ENCODE measurements at regions not wholly inside any gene's neighbourhood (a gene's known extent, or its start where the extent isn't known, plus 50 kb on each side); places are given as distances from the start of the nearest gene placed in this dataset.

GRCh38 chr3:139746481-139746880 is 68.7 kb upstream of the NMNAT3 start:
- H3K4me1 Mint-ChIP-seq = no peaks in the 10 kb centered on the region
- peaks cover 5 to 49% (median 21%) of the 10 kb centered on the region in 9 donors for H3K9me3 Mint-ChIP-seq
- no peak for ATAC-seq
- no peak for DNase-seq
- peaks cover 4 to 13% (median 6%) of the 10 kb centered on the region in 5 donors for H3K27me3 Mint-ChIP-seq
- no peak overlapping the region for H3K27ac Mint-ChIP-seq
- H3K4me3 Mint-ChIP-seq = no peak overlapping the region
- POLR2A ChIA-PET = no interaction called here
- peaks cover 0 to 31% (median 3%) of the 10 kb centered on the region in 3 donors for H3K36me3 Mint-ChIP-seq

GRCh38 chr3:139745831-139746230 is 68.1 kb upstream of the NMNAT3 start:
- POLR2A ChIA-PET = no interaction called here
- no peak overlapping the region for H3K4me3 Mint-ChIP-seq
- peaks cover 0 to 26% (median 2%) of the 10 kb centered on the region in 3 donors for H3K36me3 Mint-ChIP-seq

GRCh38 chr3:139738697-139739096 is 60.9 kb upstream of the NMNAT3 start:
- no peak overlapping the region for H3K27ac Mint-ChIP-seq
- no peak for DNase-seq
- peaks cover 0 to 1% (median 0%) of the 10 kb centered on the region in 9 donors for H3K9me3 Mint-ChIP-seq
- no peak overlapping the region for H3K4me3 Mint-ChIP-seq
- H3K4me1 Mint-ChIP-seq = no peaks in the 10 kb centered on the region
- no peaks in the 10 kb centered on the region for H3K36me3 Mint-ChIP-seq
- POLR2A ChIA-PET = no interaction called here
- no peak for ATAC-seq
- H3K27me3 Mint-ChIP-seq = peaks cover 2 to 12% (median 4%) of the 10 kb centered on the region in 5 donors

More at GRCh38 chr3:139745831-139746230, 68.1 kb upstream of the NMNAT3 start:
- no peaks in the 10 kb centered on the region for H3K4me1 Mint-ChIP-seq
- peaks cover 3 to 42% (median 18%) of the 10 kb centered on the region in 9 donors for H3K9me3 Mint-ChIP-seq
- H3K27me3 Mint-ChIP-seq = peaks cover 4 to 9% (median 6%) of the 10 kb centered on the region in 5 donors
- ATAC-seq = no peak
- DNase-seq = no peak
- H3K27ac Mint-ChIP-seq = no peak overlapping the region

GRCh38 chr3:139737682-139738361 is 60.0 kb upstream of the NMNAT3 start:
- ATAC-seq = no peak
- peaks cover 0 to 1% (median 0%) of the 10 kb centered on the region in 9 donors for H3K9me3 Mint-ChIP-seq
- no peak for DNase-seq
- peaks cover 2 to 13% (median 3%) of the 10 kb centered on the region in 5 donors for H3K27me3 Mint-ChIP-seq
- no peaks in the 10 kb centered on the region for H3K36me3 Mint-ChIP-seq
- H3K4me3 Mint-ChIP-seq = no peak overlapping the region
- H3K27ac Mint-ChIP-seq = no peak overlapping the region
- POLR2A ChIA-PET = no interaction called here
- no peaks in the 10 kb centered on the region for H3K4me1 Mint-ChIP-seq

- Mint-ChIP-seq H3K4me1 (no peaks in the 10 kb centered on the region), H3K27me3 (peaks cover 2 to 21% (median 6%) of the 10 kb centered on the region in 5 donors), H3K36me3 (no peaks in the 10 kb centered on the region), H3K4me3 (no peak overlapping the region), H3K27ac (no peak overlapping the region), H3K9me3 (peaks cover 0 to 1% (median 0%) of the 10 kb centered on the region in 9 donors)
- POLR2A ChIA-PET = no interaction called here
- ATAC-seq (no peak), DNase-seq (no peak)
Measured at GRCh38 chr3:139735191-139735590, 57.4 kb upstream of the NMNAT3 start.

GRCh38 chr3:139732729-139733128 is 55.0 kb upstream of the NMNAT3 start:
- Mint-ChIP-seq H3K27ac (no peak overlapping the region), H3K4me1 (no peaks in the 10 kb centered on the region), H3K36me3 (no peaks in the 10 kb centered on the region), H3K9me3 (peaks cover 0 to 1% (median 0%) of the 10 kb centered on the region in 9 donors), H3K27me3 (peaks cover 2 to 21% (median 8%) of the 10 kb centered on the region in 5 donors), H3K4me3 (no peak overlapping the region)
- DNase-seq = no peak
- ATAC-seq = no peak
- POLR2A ChIA-PET = no interaction called here

- Mint-ChIP-seq H3K27me3 (peaks cover 4 to 21% (median 10%) of the 10 kb centered on the region in 5 donors), H3K27ac (no peak overlapping the region), H3K9me3 (peaks cover 0 to 1% (median 0%) of the 10 kb centered on the region in 9 donors), H3K4me3 (no peak overlapping the region), H3K4me1 (no peaks in the 10 kb centered on the region), H3K36me3 (no peaks in the 10 kb centered on the region)
- ATAC-seq (no peak), DNase-seq (no peak)
- POLR2A ChIA-PET = no interaction called here
Measured at GRCh38 chr3:139729300-139729699, 51.5 kb upstream of the NMNAT3 start.

- no peak overlapping the region for H3K4me3 Mint-ChIP-seq
- ATAC-seq = no peak
- no peaks in the 10 kb centered on the region for H3K36me3 Mint-ChIP-seq
- POLR2A ChIA-PET = no interaction called here
- DNase-seq = no peak
- peaks cover 4 to 21% (median 10%) of the 10 kb centered on the region in 5 donors for H3K27me3 Mint-ChIP-seq
- H3K9me3 Mint-ChIP-seq = peaks cover 0 to 1% (median 0%) of the 10 kb centered on the region in 9 donors
- no peaks in the 10 kb centered on the region for H3K4me1 Mint-ChIP-seq
- no peak overlapping the region for H3K27ac Mint-ChIP-seq
Measured at GRCh38 chr3:139728414-139728813, 50.6 kb upstream of the NMNAT3 start.

Data from naive thymus-derived CD8-positive, alpha-beta T cell (primary cell).